WTC11 (cell line): ENCODE measurements at regions not wholly inside any gene's neighbourhood (a gene's known extent, or its start where the extent isn't known, plus 50 kb on each side); places are given as distances from the start of the nearest gene placed in this dataset.

Experiments
- ATAC-seq: fragments of 200-7000 bp; cut with Tn5 transposase; 2 replicates; pipeline ENCODE4 v1.10.0; 2021; ENCODE audit warnings: mild to moderate bottlenecking, moderate library complexity
- CTCF ChIA-PET: fragments of 300-600 bp; sonication (Branson Sonifier 250); formaldehyde crosslinking; loops from one replicate; lab custom pipeline; 2021; ENCODE audit warnings: antibody characterized with exemption; lab: Charles Lee
- POLR2A ChIA-PET: fragments of 350-600 bp; sonication (Branson Sonifier 250); formaldehyde crosslinking; loops from one replicate; lab custom pipeline; 2021; ENCODE audit warnings: antibody characterized with exemption; lab: Charles Lee
- DNase-seq: peaks from one replicate; pipeline ENCODE4 v3.0.0; 2021; ENCODE audit warnings: low spot score
- H3K27ac Mint-ChIP-seq: 2 replicates; pipeline ENCODE4 v1.8.0; 2021; ENCODE audit warnings: mixed read lengths
- H3K27me3 Mint-ChIP-seq: 2 replicates; pipeline ENCODE4 v1.8.0; 2021; ENCODE audit warnings: low read depth, mild to moderate bottlenecking, moderate library complexity, mixed read lengths
- H3K36me3 Mint-ChIP-seq: 2 replicates; pipeline ENCODE4 v1.8.0; 2021; ENCODE audit warnings: mixed read lengths
- H3K4me1 Mint-ChIP-seq: 2 replicates; pipeline ENCODE4 v1.8.0; 2022; ENCODE audit warnings: mixed read lengths
- H3K4me3 Mint-ChIP-seq: 2 replicates; pipeline ENCODE4 v1.8.0; 2021; ENCODE audit warnings: mild to moderate bottlenecking, moderate library complexity, mixed read lengths
- H3K9me3 Mint-ChIP-seq: 2 replicates; pipeline ENCODE4 v1.8.0; 2021; ENCODE audit warnings: mixed read lengths
- FOXJ3 ChIP-seq: sonication (generic); formaldehyde crosslinking; IDR thresholded peaks from 2 replicates; pipeline ENCODE4 v1.9.0; 2021; ENCODE audit warnings: missing genetic modification reagents, mild to moderate bottlenecking, borderline replicate concordance
- FOXP1 ChIP-seq: sonication (generic); formaldehyde crosslinking; IDR thresholded peaks from 2 replicates; pipeline ENCODE4 v1.8.0; 2022; ENCODE audit warnings: missing genetic modification reagents, mild to moderate bottlenecking, moderate library complexity, borderline replicate concordance
- GRHL2 ChIP-seq: fragments of 250-450 bp; sonication (Bioruptor Pico); IDR thresholded peaks from 2 replicates; pipeline ENCODE4 v1.8.0; 2022; ENCODE audit warnings: mild to moderate bottlenecking, moderate library complexity; ENCODE audit not compliant: insufficient replicate concordance, severe bottlenecking
- GTF2I ChIP-seq: fragments of 250-450 bp; sonication (Bioruptor Pico); conservative IDR thresholded peaks from 2 replicates; pipeline ENCODE4 v1.4.0; 2021; ENCODE audit warnings: mild to moderate bottlenecking
- NR1H2 ChIP-seq: sonication (generic); formaldehyde crosslinking; IDR thresholded peaks from 2 replicates; pipeline ENCODE4 v1.9.0; 2021; ENCODE audit warnings: mild to moderate bottlenecking, moderate library complexity, missing genetic modification reagents
- SMAD3 ChIP-seq: sonication (generic); formaldehyde crosslinking; IDR thresholded peaks from 2 replicates; pipeline ENCODE4 v1.8.0; 2022; ENCODE audit warnings: missing genetic modification reagents, mild to moderate bottlenecking, borderline replicate concordance
- TEAD4 ChIP-seq: sonication (generic); formaldehyde crosslinking; IDR thresholded peaks from 2 replicates; pipeline ENCODE4 v1.8.0; 2022; ENCODE audit warnings: mild to moderate bottlenecking, missing genetic modification reagents
- TP53 ChIP-seq: sonication (generic); formaldehyde crosslinking; IDR thresholded peaks from 2 replicates; pipeline ENCODE4 v1.8.1; 2023; ENCODE audit warnings: mild to moderate bottlenecking, missing genetic modification reagents
- ZBTB21 ChIP-seq: sonication (generic); formaldehyde crosslinking; IDR thresholded peaks from 2 replicates; pipeline ENCODE4 v1.8.1; 2023; ENCODE audit warnings: mild to moderate bottlenecking, missing genetic modification reagents, borderline replicate concordance
- ZMAT4 ChIP-seq: fragments of 250-450 bp; sonication (Bioruptor Pico); IDR thresholded peaks from 2 replicates; pipeline ENCODE4 v1.9.0; 2021; ENCODE audit warnings: mild to moderate bottlenecking
- ZNF121 ChIP-seq: sonication (generic); formaldehyde crosslinking; IDR thresholded peaks from 2 replicates; pipeline ENCODE4 v1.8.0; 2023; ENCODE audit warnings: missing genetic modification reagents
- ZNF281 ChIP-seq: sonication (generic); formaldehyde crosslinking; IDR thresholded peaks from 2 replicates; pipeline ENCODE4 v1.8.0; 2023; ENCODE audit warnings: mild to moderate bottlenecking, missing genetic modification reagents
- TF ChIP-seq, protein P1 (sequence below): fragments of 200-600 bp; IDR thresholded peaks from 2 replicates; pipeline ENCODE4 v1.8.0; 2022; ENCODE audit warnings: antibody characterized with exemption
- TF ChIP-seq, protein P2 (sequence below): sonication (generic); formaldehyde crosslinking; IDR thresholded peaks from 2 replicates; pipeline ENCODE4 v1.8.0; 2022; ENCODE audit warnings: mild to moderate bottlenecking, missing genetic modification reagents
- TF ChIP-seq, protein P3 (sequence below): fragments of 250-450 bp; sonication (Bioruptor Pico); conservative IDR thresholded peaks from 2 replicates; pipeline ENCODE4 v1.9.0; 2021; ENCODE audit warnings: mild to moderate bottlenecking

GRCh38 chr3:116614795-116615362 lies 94.7 kb upstream of the TUSC7 start:
- Mint-ChIP-seq H3K9me3 (peaks cover 16% of the 10 kb centered on the region), H3K27ac (no peak overlapping the region), H3K27me3 (no peaks in the 10 kb centered on the region), H3K4me3 (no peak overlapping the region), H3K36me3 (peaks cover 10% of the 10 kb centered on the region), H3K4me1 (peaks cover 3% of the 10 kb centered on the region; the same call in 1 of the 2 replicates)
- DNase-seq (no peak), ATAC-seq (peak; percentile 78)
- TF ChIP-seq GRHL2 (CRISPR knock-in tag): no peak
- TF ChIP-seq, protein P1, sequence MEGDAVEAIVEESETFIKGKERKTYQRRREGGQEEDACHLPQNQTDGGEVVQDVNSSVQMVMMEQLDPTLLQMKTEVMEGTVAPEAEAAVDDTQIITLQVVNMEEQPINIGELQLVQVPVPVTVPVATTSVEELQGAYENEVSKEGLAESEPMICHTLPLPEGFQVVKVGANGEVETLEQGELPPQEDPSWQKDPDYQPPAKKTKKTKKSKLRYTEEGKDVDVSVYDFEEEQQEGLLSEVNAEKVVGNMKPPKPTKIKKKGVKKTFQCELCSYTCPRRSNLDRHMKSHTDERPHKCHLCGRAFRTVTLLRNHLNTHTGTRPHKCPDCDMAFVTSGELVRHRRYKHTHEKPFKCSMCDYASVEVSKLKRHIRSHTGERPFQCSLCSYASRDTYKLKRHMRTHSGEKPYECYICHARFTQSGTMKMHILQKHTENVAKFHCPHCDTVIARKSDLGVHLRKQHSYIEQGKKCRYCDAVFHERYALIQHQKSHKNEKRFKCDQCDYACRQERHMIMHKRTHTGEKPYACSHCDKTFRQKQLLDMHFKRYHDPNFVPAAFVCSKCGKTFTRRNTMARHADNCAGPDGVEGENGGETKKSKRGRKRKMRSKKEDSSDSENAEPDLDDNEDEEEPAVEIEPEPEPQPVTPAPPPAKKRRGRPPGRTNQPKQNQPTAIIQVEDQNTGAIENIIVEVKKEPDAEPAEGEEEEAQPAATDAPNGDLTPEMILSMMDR: peak; percentile 44
- ChIA-PET POLR2A (interaction anchor here (0.7 kb wide), 1 partner anchor 141 kb away, joined by 3 read pairs; no protein-coding TSS in a partner anchor), CTCF (interaction anchor here (0.6 to 3.2 kb wide), 22 partner anchors 8 to 692 kb away, joined by 3 to 19 read pairs (median 4); partner anchors contain the start of gene LSAMP)

GRCh38 chr3:116618138-116618537 lies 91.4 kb upstream of the TUSC7 start:
- no peak for TF ChIP-seq ZBTB21 (CRISPR knock-in tag)
- TF ChIP-seq TEAD4: no peak
- no peak for TF ChIP-seq TP53 (CRISPR knock-in tag)
- TF ChIP-seq ZMAT4 (CRISPR knock-in tag): no peak
- TF ChIP-seq SMAD3 (CRISPR knock-in tag): no peak
- TF ChIP-seq, protein P2, sequence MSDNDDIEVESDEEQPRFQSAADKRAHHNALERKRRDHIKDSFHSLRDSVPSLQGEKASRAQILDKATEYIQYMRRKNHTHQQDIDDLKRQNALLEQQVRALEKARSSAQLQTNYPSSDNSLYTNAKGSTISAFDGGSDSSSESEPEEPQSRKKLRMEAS (CRISPR knock-in tag): no peak
- TF ChIP-seq FOXP1: no peak
- TF ChIP-seq ZNF121 (CRISPR knock-in tag): no peak
- TF ChIP-seq GTF2I (CRISPR knock-in tag): no peak
- TF ChIP-seq FOXJ3 (CRISPR knock-in tag): no peak
- no peak for TF ChIP-seq NR1H2 (CRISPR knock-in tag)
- H3K9me3 Mint-ChIP-seq: peaks cover 16% of the 10 kb centered on the region
- CTCF ChIA-PET: no interaction called here

DNA sequence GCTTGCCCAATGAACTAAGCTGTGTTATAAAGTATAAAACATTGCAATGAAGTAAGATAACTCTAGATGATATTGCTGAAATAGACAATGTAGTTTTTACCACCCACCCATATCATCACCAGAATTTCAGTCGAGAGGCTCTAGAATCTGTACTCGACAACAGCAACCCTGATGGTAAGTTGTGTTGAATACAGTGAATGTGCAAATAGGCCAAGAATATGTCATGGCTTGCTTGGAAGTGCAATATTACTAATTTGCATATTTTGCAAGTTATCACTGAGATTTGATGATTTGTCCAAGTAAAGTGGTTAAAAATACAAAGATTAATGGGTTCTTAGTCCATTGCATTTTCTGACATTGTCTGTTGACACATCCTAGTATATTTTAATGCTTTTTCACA lies 90.6 kb upstream of the TUSC7 start:
- no peak overlapping the region for H3K4me3 Mint-ChIP-seq
- ChIA-PET CTCF (no interaction called here), POLR2A (no interaction called here)
- H3K27ac Mint-ChIP-seq: no peak overlapping the region
- peaks cover 10% of the 10 kb centered on the region for H3K36me3 Mint-ChIP-seq
- TF ChIP-seq, protein P3, sequence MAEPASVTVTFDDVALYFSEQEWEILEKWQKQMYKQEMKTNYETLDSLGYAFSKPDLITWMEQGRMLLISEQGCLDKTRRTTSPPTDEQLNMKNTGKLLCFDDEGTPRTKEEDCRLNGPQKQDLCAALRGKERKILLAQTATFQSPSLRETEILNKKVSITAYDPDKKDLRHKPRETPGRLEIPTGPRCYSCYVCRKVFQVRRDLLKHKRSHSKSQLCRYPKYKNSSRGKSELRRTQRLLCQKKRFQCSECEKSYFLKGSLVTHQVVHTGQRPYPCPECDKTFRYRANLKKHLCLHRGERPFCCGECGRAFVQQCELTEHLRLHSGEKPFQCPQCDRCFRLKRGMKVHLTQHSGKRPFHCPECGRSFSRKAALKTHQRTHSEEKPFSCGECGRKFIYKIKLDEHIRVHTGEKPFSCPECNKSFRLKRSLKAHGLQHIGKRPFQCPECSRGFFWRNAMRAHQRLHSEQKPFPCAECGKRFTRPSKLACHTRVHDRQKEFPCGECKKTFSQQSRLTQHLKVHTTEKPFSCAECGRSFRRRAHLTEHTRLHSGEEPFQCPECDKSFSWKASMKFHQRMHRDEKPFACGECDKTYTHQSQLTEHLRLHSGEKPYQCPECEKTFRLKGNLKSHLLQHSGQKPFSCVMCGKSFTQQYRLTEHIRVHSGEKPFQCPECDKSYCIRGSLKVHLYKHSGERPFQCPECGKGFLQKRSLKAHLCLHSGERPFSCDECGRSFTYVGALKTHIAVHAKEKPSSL (CRISPR knock-in tag): no peak
- no peak for TF ChIP-seq ZNF281 (CRISPR knock-in tag)
- TF ChIP-seq, all 79 proteins: peak for 0
- ATAC-seq (no peak), DNase-seq (no peak)
- Mint-ChIP-seq H3K27me3 (no peaks in the 10 kb centered on the region), H3K4me1 (peaks cover 3% of the 10 kb centered on the region; the same call in 1 of the 2 replicates), H3K9me3 (peaks cover 22% of the 10 kb centered on the region)

More at GRCh38 chr3:116618138-116618537, 91.4 kb upstream of the TUSC7 start:
- Mint-ChIP-seq H3K27me3 (no peaks in the 10 kb centered on the region), H3K27ac (0 out of 2 replicates have a peak overlapping the region, but pooled peaks have one; percentile 39), H3K4me1 (peaks cover 3% of the 10 kb centered on the region; the same call in 1 of the 2 replicates), H3K36me3 (peaks cover 10% of the 10 kb centered on the region), H3K4me3 (no peak overlapping the region)
- POLR2A ChIA-PET: no interaction called here
- DNase-seq (no peak), ATAC-seq (no peak)
